Ovary (tissue), 7 donors: ENCODE measurements at regions not wholly inside any gene's neighbourhood (a gene's known extent, or its start where the extent isn't known, plus 50 kb on each side); places are given as distances from the start of the nearest gene placed in this dataset.

Experiments
- DNase-seq, 5 donors: peaks; one replicate each; pipeline ENCODE4 v3.0.0-alpha.2; 2019 to 2020
- H3K27ac ChIP-seq, 2 donors: fragments of 200-600 bp; one replicate each; pipeline versions ENCODE4 v1.5.1 to v1.8.0; 2019 to 2022
- H3K27me3 ChIP-seq: fragments of 200-600 bp; one replicate; pipeline ENCODE4 v1.8.0; 2022
- H3K36me3 ChIP-seq: fragments of 200-600 bp; sonication (generic); one replicate; pipeline ENCODE4 v1.5.1; 2019
- H3K4me1 ChIP-seq: one replicate; pipeline ENCODE4 v1.8.1; 2013; ENCODE audit warnings: mild to moderate bottlenecking, moderate library complexity; ENCODE audit not compliant: insufficient read depth
- H3K4me3 ChIP-seq: fragments of 200-600 bp; sonication (generic); one replicate; pipeline ENCODE4 v1.5.1; 2017
- H3K9me3 ChIP-seq, 2 donors: fragments of 200-600 bp in 1 of 2; sonication (generic) in 1 of 2; one replicate each; pipeline versions ENCODE4 v1.5.1 to v1.8.1; 2013 to 2019; ENCODE audit warnings: mild to moderate bottlenecking in 1 of 2, moderate library complexity in 1 of 2
- CTCF ChIP-seq, 3 donors: fragments of 450-650 bp in 2 of 3; fragments of 200-600 bp in 1 of 3; IDR thresholded peaks; one replicate each; pipeline versions ENCODE4 v1.5.1 to v1.8.0; 2016 to 2022; ENCODE audit warnings: antibody characterized with exemption in 3 of 3, mild to moderate bottlenecking in 1 of 3
- EP300 ChIP-seq: sonication (generic); formaldehyde crosslinking; IDR thresholded peaks from one replicate; pipeline ENCODE4 v1.6.1; 2017; ENCODE audit warnings: antibody characterized with exemption
- POLR2A ChIP-seq: fragments of 450-650 bp; IDR thresholded peaks from one replicate; pipeline ENCODE4 v1.6.1; 2017; ENCODE audit warnings: antibody characterized with exemption, mild to moderate bottlenecking, moderate library complexity
- WGBS, 3 donors: extraction: QIAGEN DNeasy Blood & Tissue Kit in 1 of 3; methylation state at CpG; one replicate each; pipeline versions ENCODE4 v1.1.5 to v1.1.7; 2013 to 2017; 5-methylcytosine and 5-hydroxymethylcytosine counted together
- intact Hi-C, 4 donors: fragments of 100-400 bp; cut with DNase I; formaldehyde crosslinking; loops; one replicate each; pipeline versions ENCODE4 v1.11.0 to v1.15.1; 2022 to 2023
- donor health status: DM: no; HTN: no; CAD: no; lungs with moderate emphysema.
- donor health status: DM: no; HTN: no; CAD: no.
- donor health status: Bipolar disorder and iron deficiency.
- donor health status: DM: no; HTN: no; CAD: no.
- donor health status: DM: yes; HTN: yes; CAD: no.

GRCh38 chr10:34933676-34934075 is 118.6 kb upstream of the PARD3 start:
- no peaks in the 10 kb centered on the region for H3K36me3 ChIP-seq
- H3K27ac ChIP-seq = no peak overlapping the region
- H3K27me3 ChIP-seq = no peaks in the 10 kb centered on the region
- no peaks in the 10 kb centered on the region for H3K9me3 ChIP-seq
- peaks cover 5% of the 10 kb centered on the region for H3K4me1 ChIP-seq
- H3K4me3 ChIP-seq = no peak overlapping the region
- intact Hi-C loops = no loop called here
- WGBS, 3 donors = 5 to 10% (median 6%) methylated on average over 9 of the region's 9 CpGs
- TF ChIP-seq EP300 (no peak), POLR2A (no peak), CTCF (IDR thresholded peaks at IDR 0.05) (no peak)
- peak; percentile 59 to 88 (median 82) for DNase-seq

GRCh38 chr10:34932235-34932634 is 117.1 kb upstream of the PARD3 start:
- Histone ChIP-seq H3K36me3 (no peaks in the 10 kb centered on the region), H3K27ac (no peak overlapping the region), H3K4me3 (no peak overlapping the region)

GRCh38 chr10:34931216-34931615 is 116.1 kb upstream of the PARD3 start:
- Histone ChIP-seq H3K9me3 (no peaks in the 10 kb centered on the region), H3K36me3 (no peaks in the 10 kb centered on the region), H3K27me3 (no peaks in the 10 kb centered on the region), H3K27ac (no peak overlapping the region), H3K4me1 (peaks cover 5% of the 10 kb centered on the region), H3K4me3 (no peak overlapping the region)
- WGBS, 3 donors = 9 to 36% (median 26%) methylated on average over 5 of the region's 5 CpGs
- no peak for TF ChIP-seq CTCF (IDR thresholded peaks at IDR 0.05)
- no peak for TF ChIP-seq POLR2A
- no peak for TF ChIP-seq EP300
- intact Hi-C loops = no loop called here
- DNase-seq = no peak

More at GRCh38 chr10:34932235-34932634, 117.1 kb upstream of the PARD3 start:
- intact Hi-C loops = no loop called here
- H3K4me1 ChIP-seq = peaks cover 5% of the 10 kb centered on the region
- WGBS, 3 donors = 82 to 89% (median 89%) methylated on average over 12 of the region's 12 CpGs
- TF ChIP-seq POLR2A (no peak), EP300 (no peak), CTCF (IDR thresholded peaks at IDR 0.05) (no peak)
- no peaks in the 10 kb centered on the region for H3K27me3 ChIP-seq
- no peak for DNase-seq
- H3K9me3 ChIP-seq = no peaks in the 10 kb centered on the region

GRCh38 chr10:34922138-34922537 is 107.0 kb upstream of the PARD3 start:
- WGBS, 3 donors = 87 to 94% (median 89%) methylated on average over 5 of the region's 5 CpGs
- Histone ChIP-seq H3K27me3 (no peaks in the 10 kb centered on the region), H3K9me3 (no peaks in the 10 kb centered on the region), H3K36me3 (no peaks in the 10 kb centered on the region), H3K4me1 (no peaks in the 10 kb centered on the region), H3K27ac (no peak overlapping the region), H3K4me3 (no peak overlapping the region)
- intact Hi-C loops = no loop called here
- no peak for DNase-seq
- TF ChIP-seq POLR2A (no peak), CTCF (IDR thresholded peaks at IDR 0.05) (no peak), EP300 (no peak)

GRCh38 chr10:34920578-34920977 is 105.5 kb upstream of the PARD3 start:
- no peaks in the 10 kb centered on the region for H3K36me3 ChIP-seq
- WGBS, 3 donors = 77 to 83% (median 79%) methylated on average over 1 of the region's 1 CpG
- TF ChIP-seq EP300 (no peak), POLR2A (no peak), CTCF (IDR thresholded peaks at IDR 0.05) (no peak)

More at GRCh38 chr10:34920578-34920977, 105.5 kb upstream of the PARD3 start:
- intact Hi-C loops = no loop called here
- no peak for DNase-seq
- Histone ChIP-seq H3K4me1 (peaks cover 1% of the 10 kb centered on the region), H3K9me3 (no peaks in the 10 kb centered on the region), H3K27me3 (no peaks in the 10 kb centered on the region), H3K4me3 (no peak overlapping the region), H3K27ac (no peak overlapping the region)
